ENCODE measurements at regions not wholly inside any gene's neighbourhood (a gene's known extent, or its start where the extent isn't known, plus 50 kb on each side); places are given as distances from the start of the nearest gene placed in this dataset.

GRCh38 chr12:124489915-124490583 is 77.4 kb downstream of the NCOR2 start:
- DNase-seq (ENCODE audit: extremely low spot score): no peak
- CTCF ChIA-PET: no interaction called here
- POLR2A ChIA-PET: no interaction called here
- TF ChIP-seq BHLHE40 (IDR thresholded peaks at IDR 0.05; ENCODE audit: borderline replicate concordance) (no peak), ARNT (IDR thresholded peaks at IDR 0.05) (no peak), ELF4 (IDR thresholded peaks at IDR 0.05) (no peak), L3MBTL2 (conservative IDR thresholded peaks at IDR 0.05) (no peak), PKNOX1 (IDR thresholded peaks at IDR 0.05) (no peak), FOXA1 (IDR thresholded peaks at IDR 0.05) (no peak), FOXM1 (IDR thresholded peaks at IDR 0.05; ENCODE audit: borderline replicate concordance) (no peak), TARDBP (IDR thresholded peaks at IDR 0.05) (no peak), NFRKB (IDR thresholded peaks at IDR 0.05) (no peak), SP1 (IDR thresholded peaks at IDR 0.05) (no peak), ZNF384 (IDR thresholded peaks at IDR 0.05) (no peak), LEF1 (IDR thresholded peaks at IDR 0.05; ENCODE audit: borderline replicate concordance) (no peak), FOXK2 (IDR thresholded peaks at IDR 0.05) (no peak), SUZ12 (IDR thresholded peaks at IDR 0.05) (no peak), CTBP1 (IDR thresholded peaks at IDR 0.05; ENCODE audit: borderline replicate concordance) (no peak), HDGF (IDR thresholded peaks at IDR 0.05; ENCODE audit: borderline replicate concordance) (no peak)

GRCh38 chr12:124489220-124489619 is 78.2 kb downstream of the NCOR2 start:
- CTCF ChIA-PET: no interaction called here
- POLR2A ChIA-PET: no interaction called here
- DNase-seq (ENCODE audit: extremely low spot score): no peak
- TF ChIP-seq ZNF384 (IDR thresholded peaks at IDR 0.05) (no peak), CTBP1 (IDR thresholded peaks at IDR 0.05; ENCODE audit: borderline replicate concordance) (no peak), SUZ12 (IDR thresholded peaks at IDR 0.05) (no peak), L3MBTL2 (conservative IDR thresholded peaks at IDR 0.05) (no peak)

- POLR2A ChIA-PET: no interaction called here
- DNase-seq (ENCODE audit: extremely low spot score): no peak
- TF ChIP-seq HDGF (IDR thresholded peaks at IDR 0.05; ENCODE audit: borderline replicate concordance) (no peak), FOXK2 (IDR thresholded peaks at IDR 0.05) (no peak), SP1 (IDR thresholded peaks at IDR 0.05) (no peak), NFRKB (IDR thresholded peaks at IDR 0.05) (no peak), TARDBP (IDR thresholded peaks at IDR 0.05) (no peak)
- CTCF ChIA-PET: no interaction called here
Measured at GRCh38 chr12:124488520-124488919, 78.9 kb downstream of the NCOR2 start.

- POLR2A ChIA-PET: no interaction called here
- CTCF ChIA-PET: no interaction called here
- TF ChIP-seq FOXA1 (IDR thresholded peaks at IDR 0.05): no peak
- TF ChIP-seq ELF4 (IDR thresholded peaks at IDR 0.05): no peak
- no peak for TF ChIP-seq FOXK2 (IDR thresholded peaks at IDR 0.05)
- TF ChIP-seq BHLHE40 (IDR thresholded peaks at IDR 0.05; ENCODE audit: borderline replicate concordance): no peak
- no peak for TF ChIP-seq SUZ12 (IDR thresholded peaks at IDR 0.05)
- TF ChIP-seq FOXM1 (IDR thresholded peaks at IDR 0.05; ENCODE audit: borderline replicate concordance): no peak
- TF ChIP-seq ARNT (IDR thresholded peaks at IDR 0.05): no peak
- no peak for DNase-seq (ENCODE audit: extremely low spot score)
Measured at GRCh38 chr12:124487834-124488165, 79.6 kb downstream of the NCOR2 start.

GRCh38 chr12:124487066-124487833 is 80.2 kb downstream of the NCOR2 start:
- ChIA-PET CTCF (no interaction called here), POLR2A (no interaction called here)
- TF ChIP-seq FOXA1 (IDR thresholded peaks at IDR 0.05) (no peak), FOXK2 (IDR thresholded peaks at IDR 0.05) (no peak), HDGF (IDR thresholded peaks at IDR 0.05; ENCODE audit: borderline replicate concordance) (no peak), TARDBP (IDR thresholded peaks at IDR 0.05) (no peak), PKNOX1 (IDR thresholded peaks at IDR 0.05) (no peak), SP1 (IDR thresholded peaks at IDR 0.05) (no peak), FOXM1 (IDR thresholded peaks at IDR 0.05; ENCODE audit: borderline replicate concordance) (no peak), CTBP1 (IDR thresholded peaks at IDR 0.05; ENCODE audit: borderline replicate concordance) (no peak), SUZ12 (IDR thresholded peaks at IDR 0.05) (no peak), LEF1 (IDR thresholded peaks at IDR 0.05; ENCODE audit: borderline replicate concordance) (no peak), ZNF384 (IDR thresholded peaks at IDR 0.05) (no peak), ELF4 (IDR thresholded peaks at IDR 0.05) (no peak), ARNT (IDR thresholded peaks at IDR 0.05) (no peak), L3MBTL2 (conservative IDR thresholded peaks at IDR 0.05) (no peak), BHLHE40 (IDR thresholded peaks at IDR 0.05; ENCODE audit: borderline replicate concordance) (no peak), NFRKB (IDR thresholded peaks at IDR 0.05) (no peak)
- DNase-seq (ENCODE audit: extremely low spot score): no peak

GRCh38 chr12:124486346-124486963 is 81.0 kb downstream of the NCOR2 start:
- POLR2A ChIA-PET: no interaction called here
- CTCF ChIA-PET: no interaction called here
- DNase-seq (ENCODE audit: extremely low spot score): no peak
- TF ChIP-seq PKNOX1 (IDR thresholded peaks at IDR 0.05) (no peak), CTBP1 (IDR thresholded peaks at IDR 0.05; ENCODE audit: borderline replicate concordance) (no peak), L3MBTL2 (conservative IDR thresholded peaks at IDR 0.05) (no peak), HDGF (IDR thresholded peaks at IDR 0.05; ENCODE audit: borderline replicate concordance) (no peak), BHLHE40 (IDR thresholded peaks at IDR 0.05; ENCODE audit: borderline replicate concordance) (no peak), SUZ12 (IDR thresholded peaks at IDR 0.05) (no peak), LEF1 (IDR thresholded peaks at IDR 0.05; ENCODE audit: borderline replicate concordance) (no peak), ELF4 (IDR thresholded peaks at IDR 0.05) (no peak), TARDBP (IDR thresholded peaks at IDR 0.05) (no peak), FOXM1 (IDR thresholded peaks at IDR 0.05; ENCODE audit: borderline replicate concordance) (no peak), FOXA1 (IDR thresholded peaks at IDR 0.05) (no peak), NFRKB (IDR thresholded peaks at IDR 0.05) (no peak), FOXK2 (IDR thresholded peaks at IDR 0.05) (no peak), ARNT (IDR thresholded peaks at IDR 0.05) (no peak), SP1 (IDR thresholded peaks at IDR 0.05) (no peak), ZNF384 (IDR thresholded peaks at IDR 0.05) (no peak)
